ENCODE measurements at regions not wholly inside any gene's neighbourhood (a gene's known extent, or its start where the extent isn't known, plus 50 kb on each side); places are given as distances from the start of the nearest gene placed in this dataset.

- no peaks in the 10 kb centered on the region for H3K9me2 ChIP-seq (ENCODE audit: insufficient read depth, low read length)
- POLR2A ChIA-PET = no interaction called here
- intact Hi-C loops (cut with micrococcal nuclease; ENCODE audit: unreplicated experiment) = no loop called here
These were observed 64.7 kb upstream of the CELF4 start for GRCh38 chr18:37630334-37630733.

GRCh38 chr18:37628470-37629220 lies 63.0 kb upstream of the CELF4 start:
- no peaks in the 10 kb centered on the region for H3K9me2 ChIP-seq (ENCODE audit: insufficient read depth, low read length)
- no peaks in the 10 kb centered on the region for H3K4me1 ChIP-seq (ENCODE audit: insufficient read depth, low read length, poor library complexity, severe bottlenecking)
- CTCF ChIA-PET (ENCODE audit: unreplicated experiment) = no interaction called here
- H3K4me2 ChIP-seq (ENCODE audit: low read length) = no peak overlapping the region
- intact Hi-C loops (cut with micrococcal nuclease; ENCODE audit: unreplicated experiment) = no loop called here
- H2AFZ ChIP-seq (ENCODE audit: low read length) = no peak overlapping the region
- no peak for DNase-seq (ENCODE audit: low spot score)
- no peak overlapping the region for H3K27ac ChIP-seq (ENCODE audit: low read depth, low read length, poor library complexity, severe bottlenecking)
- H4K20me1 ChIP-seq (ENCODE audit: insufficient read depth, low read length) = no peaks in the 10 kb centered on the region
- no peaks in the 10 kb centered on the region for H3K9me3 ChIP-seq (ENCODE audit: low read length)
- no peaks in the 10 kb centered on the region for H3K79me2 ChIP-seq (ENCODE audit: insufficient read depth, low read depth, low read length)
- no peaks in the 10 kb centered on the region for H3K36me3 ChIP-seq (ENCODE audit: insufficient read depth, low read length)
- no TSS peak for BruUV-seq (replicated peaks)
- POLR2A ChIA-PET = no interaction called here
- no peak overlapping the region for H3K4me3 ChIP-seq (ENCODE audit: low read depth, low read length, poor library complexity, severe bottlenecking)
- TF ChIP-seq CTCF (conservative IDR thresholded peaks at IDR 0.05; ENCODE audit: low read length) (no peak), EZH2phosphoT487 (IDR thresholded peaks at IDR 0.05; ENCODE audit: borderline replicate concordance, low read depth, low read length) (no peak)

More at GRCh38 chr18:37630334-37630733, 64.7 kb upstream of the CELF4 start:
- Histone ChIP-seq H3K4me1 (ENCODE audit: insufficient read depth, low read length, poor library complexity, severe bottlenecking) (no peaks in the 10 kb centered on the region), H3K79me2 (ENCODE audit: insufficient read depth, low read depth, low read length) (no peaks in the 10 kb centered on the region), H3K36me3 (ENCODE audit: insufficient read depth, low read length) (no peaks in the 10 kb centered on the region), H3K27ac (ENCODE audit: low read depth, low read length, poor library complexity, severe bottlenecking) (no peak overlapping the region), H2AFZ (ENCODE audit: low read length) (no peak overlapping the region), H3K4me3 (ENCODE audit: low read depth, low read length, poor library complexity, severe bottlenecking) (no peak overlapping the region), H3K9me3 (ENCODE audit: low read length) (no peaks in the 10 kb centered on the region), H3K4me2 (ENCODE audit: low read length) (no peak overlapping the region), H4K20me1 (ENCODE audit: insufficient read depth, low read length) (no peaks in the 10 kb centered on the region)
- no TSS peak for BruUV-seq (replicated peaks)
- TF ChIP-seq CTCF (conservative IDR thresholded peaks at IDR 0.05; ENCODE audit: low read length) (no peak), EZH2phosphoT487 (IDR thresholded peaks at IDR 0.05; ENCODE audit: borderline replicate concordance, low read depth, low read length) (no peak)
- no peak for DNase-seq (ENCODE audit: low spot score)
- CTCF ChIA-PET (ENCODE audit: unreplicated experiment) = no interaction called here

GRCh38 chr18:37624318-37624717 lies 58.7 kb upstream of the CELF4 start:
- Histone ChIP-seq H3K9me3 (ENCODE audit: low read length) (no peaks in the 10 kb centered on the region), H3K4me2 (ENCODE audit: low read length) (no peak overlapping the region), H3K9me2 (ENCODE audit: insufficient read depth, low read length) (no peaks in the 10 kb centered on the region), H3K79me2 (ENCODE audit: insufficient read depth, low read depth, low read length) (no peaks in the 10 kb centered on the region), H3K36me3 (ENCODE audit: insufficient read depth, low read length) (no peaks in the 10 kb centered on the region), H3K27ac (ENCODE audit: low read depth, low read length, poor library complexity, severe bottlenecking) (no peak overlapping the region), H3K4me1 (ENCODE audit: insufficient read depth, low read length, poor library complexity, severe bottlenecking) (no peaks in the 10 kb centered on the region), H2AFZ (ENCODE audit: low read length) (no peak overlapping the region), H4K20me1 (ENCODE audit: insufficient read depth, low read length) (no peaks in the 10 kb centered on the region), H3K4me3 (ENCODE audit: low read depth, low read length, poor library complexity, severe bottlenecking) (no peak overlapping the region)
- CTCF ChIA-PET (ENCODE audit: unreplicated experiment) = no interaction called here
- POLR2A ChIA-PET = no interaction called here
- intact Hi-C loops (cut with micrococcal nuclease; ENCODE audit: unreplicated experiment) = no loop called here
- no peak for TF ChIP-seq EZH2phosphoT487 (IDR thresholded peaks at IDR 0.05; ENCODE audit: borderline replicate concordance, low read depth, low read length)
- TF ChIP-seq CTCF (conservative IDR thresholded peaks at IDR 0.05; ENCODE audit: low read length) = no peak
- DNase-seq (ENCODE audit: low spot score) = no peak
- no TSS peak for BruUV-seq (replicated peaks)
